Keratinocyte (primary cell): ENCODE measurements at regions not wholly inside any gene's neighbourhood (a gene's known extent, or its start where the extent isn't known, plus 50 kb on each side); places are given as distances from the start of the nearest gene placed in this dataset.

Experiments
- EZH2 ChIP-seq: IDR thresholded peaks from one replicate; pipeline ENCODE4 v1.6.1; 2012; ENCODE audit warnings: inconsistent platforms, mild to moderate bottlenecking, low read length, moderate library complexity
- TF ChIP-seq, protein P1 (sequence below), 3 experiments: IDR thresholded peaks in 1 of 3; conservative IDR thresholded peaks in 1 of 3; optimal IDR thresholded peaks in 1 of 3; 2 replicates in 2 of 3; 3 replicates in 1 of 3; pipeline versions ENCODE3 to v1.5.1; 2011; ENCODE audit warnings: low read length in 3 of 3, mild to moderate bottlenecking in 3 of 3, moderate library complexity in 2 of 3, control low read depth in 1 of 3, inconsistent platforms in 1 of 3; ENCODE audit not compliant: insufficient read depth in 2 of 3; ENCODE audit errors: extremely low read depth in 1 of 3

DNA sequence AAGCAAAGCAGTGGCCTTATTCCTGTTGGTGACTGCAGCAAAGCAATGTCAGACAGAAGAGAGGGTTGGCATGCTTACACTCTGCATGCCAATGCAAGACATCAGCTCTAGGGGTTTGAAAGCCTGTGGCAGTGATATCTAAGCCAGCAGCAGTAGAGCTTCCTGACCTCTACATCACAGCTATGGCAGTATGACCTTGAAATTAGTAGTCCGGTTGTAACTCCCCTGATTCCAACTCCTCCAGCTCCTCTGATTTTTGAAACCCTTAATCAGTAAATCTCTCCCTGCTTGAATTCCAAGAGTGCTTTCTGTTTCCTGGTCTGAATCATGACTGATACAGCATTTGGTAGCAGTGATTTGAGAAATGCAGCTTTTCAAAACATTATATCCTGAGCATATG lies 60.0 kb upstream of the LRP1B start:
- TF ChIP-seq, protein P1, sequence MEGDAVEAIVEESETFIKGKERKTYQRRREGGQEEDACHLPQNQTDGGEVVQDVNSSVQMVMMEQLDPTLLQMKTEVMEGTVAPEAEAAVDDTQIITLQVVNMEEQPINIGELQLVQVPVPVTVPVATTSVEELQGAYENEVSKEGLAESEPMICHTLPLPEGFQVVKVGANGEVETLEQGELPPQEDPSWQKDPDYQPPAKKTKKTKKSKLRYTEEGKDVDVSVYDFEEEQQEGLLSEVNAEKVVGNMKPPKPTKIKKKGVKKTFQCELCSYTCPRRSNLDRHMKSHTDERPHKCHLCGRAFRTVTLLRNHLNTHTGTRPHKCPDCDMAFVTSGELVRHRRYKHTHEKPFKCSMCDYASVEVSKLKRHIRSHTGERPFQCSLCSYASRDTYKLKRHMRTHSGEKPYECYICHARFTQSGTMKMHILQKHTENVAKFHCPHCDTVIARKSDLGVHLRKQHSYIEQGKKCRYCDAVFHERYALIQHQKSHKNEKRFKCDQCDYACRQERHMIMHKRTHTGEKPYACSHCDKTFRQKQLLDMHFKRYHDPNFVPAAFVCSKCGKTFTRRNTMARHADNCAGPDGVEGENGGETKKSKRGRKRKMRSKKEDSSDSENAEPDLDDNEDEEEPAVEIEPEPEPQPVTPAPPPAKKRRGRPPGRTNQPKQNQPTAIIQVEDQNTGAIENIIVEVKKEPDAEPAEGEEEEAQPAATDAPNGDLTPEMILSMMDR (optimal IDR thresholded peaks at IDR 0.05 in 1 of 3, IDR thresholded peaks at IDR 0.05 in 1 of 3, conservative IDR thresholded peaks at IDR 0.05 in 1 of 3; ENCODE audit: extremely low read depth in 1 of 3, insufficient read depth in 2 of 3, low read length in 3 of 3) = no peak
- no peak for TF ChIP-seq EZH2
